Tibial nerve (tissue), 4 donors: ENCODE measurements at regions not wholly inside any gene's neighbourhood (a gene's known extent, or its start where the extent isn't known, plus 50 kb on each side); places are given as distances from the start of the nearest gene placed in this dataset.

ENCODE experiments used
- EP300 ChIP-seq, 2 donors: sonication (generic); formaldehyde crosslinking; IDR thresholded peaks; one replicate each; pipeline ENCODE4 v1.6.1; 2017; ENCODE audit warnings: antibody characterized with exemption in 2 of 2, mild to moderate bottlenecking in 1 of 2
- POLR2A ChIP-seq, 2 donors: fragments of 450-650 bp; IDR thresholded peaks; one replicate each; pipeline ENCODE4 v1.6.1; 2017; ENCODE audit warnings: antibody characterized with exemption in 2 of 2, mild to moderate bottlenecking in 2 of 2, moderate library complexity in 2 of 2
- TF ChIP-seq, protein P1 (sequence below), 5 experiments: fragments of 200-600 bp in 3 of 5; fragments of 450-650 bp in 2 of 5; sonication (generic) in 3 of 5; IDR thresholded peaks; one replicate each; pipeline ENCODE4 v1.5.1; 2016 to 2019; ENCODE audit warnings: antibody characterized with exemption in 5 of 5, mild to moderate bottlenecking in 3 of 5, moderate library complexity in 2 of 5

DNA sequence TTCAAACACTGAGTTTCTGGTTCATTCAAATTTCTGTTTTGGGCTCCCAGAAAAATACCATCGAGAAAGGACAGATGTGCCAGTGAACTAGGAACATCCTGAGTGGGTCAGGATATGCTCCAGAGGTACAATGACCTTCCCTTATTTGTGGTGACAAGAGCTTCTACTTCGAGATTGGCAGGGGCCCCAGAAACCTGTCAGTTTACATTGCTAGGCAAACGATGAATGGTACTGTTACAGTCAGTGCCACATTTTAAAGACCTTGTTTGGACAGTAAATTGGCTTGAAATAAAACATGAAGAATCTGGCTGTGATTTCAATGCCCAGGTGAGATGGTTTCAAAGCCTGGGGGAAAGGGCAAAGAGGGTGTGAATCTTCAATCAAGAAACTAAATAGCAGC lies 454.5 kb upstream of the ID4 start:
- TF ChIP-seq, protein P1, sequence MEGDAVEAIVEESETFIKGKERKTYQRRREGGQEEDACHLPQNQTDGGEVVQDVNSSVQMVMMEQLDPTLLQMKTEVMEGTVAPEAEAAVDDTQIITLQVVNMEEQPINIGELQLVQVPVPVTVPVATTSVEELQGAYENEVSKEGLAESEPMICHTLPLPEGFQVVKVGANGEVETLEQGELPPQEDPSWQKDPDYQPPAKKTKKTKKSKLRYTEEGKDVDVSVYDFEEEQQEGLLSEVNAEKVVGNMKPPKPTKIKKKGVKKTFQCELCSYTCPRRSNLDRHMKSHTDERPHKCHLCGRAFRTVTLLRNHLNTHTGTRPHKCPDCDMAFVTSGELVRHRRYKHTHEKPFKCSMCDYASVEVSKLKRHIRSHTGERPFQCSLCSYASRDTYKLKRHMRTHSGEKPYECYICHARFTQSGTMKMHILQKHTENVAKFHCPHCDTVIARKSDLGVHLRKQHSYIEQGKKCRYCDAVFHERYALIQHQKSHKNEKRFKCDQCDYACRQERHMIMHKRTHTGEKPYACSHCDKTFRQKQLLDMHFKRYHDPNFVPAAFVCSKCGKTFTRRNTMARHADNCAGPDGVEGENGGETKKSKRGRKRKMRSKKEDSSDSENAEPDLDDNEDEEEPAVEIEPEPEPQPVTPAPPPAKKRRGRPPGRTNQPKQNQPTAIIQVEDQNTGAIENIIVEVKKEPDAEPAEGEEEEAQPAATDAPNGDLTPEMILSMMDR (IDR thresholded peaks at IDR 0.05): no peak
- TF ChIP-seq POLR2A (IDR thresholded peaks at IDR 0.05) (no peak), EP300 (IDR thresholded peaks at IDR 0.05) (no peak)
